ENCODE measurements at regions not wholly inside any gene's neighbourhood (a gene's known extent, or its start where the extent isn't known, plus 50 kb on each side); places are given as distances from the start of the nearest gene placed in this dataset.
A peak's percentile ranks its signal among the peaks of the same experiment; 100 is the strongest.

DNA sequence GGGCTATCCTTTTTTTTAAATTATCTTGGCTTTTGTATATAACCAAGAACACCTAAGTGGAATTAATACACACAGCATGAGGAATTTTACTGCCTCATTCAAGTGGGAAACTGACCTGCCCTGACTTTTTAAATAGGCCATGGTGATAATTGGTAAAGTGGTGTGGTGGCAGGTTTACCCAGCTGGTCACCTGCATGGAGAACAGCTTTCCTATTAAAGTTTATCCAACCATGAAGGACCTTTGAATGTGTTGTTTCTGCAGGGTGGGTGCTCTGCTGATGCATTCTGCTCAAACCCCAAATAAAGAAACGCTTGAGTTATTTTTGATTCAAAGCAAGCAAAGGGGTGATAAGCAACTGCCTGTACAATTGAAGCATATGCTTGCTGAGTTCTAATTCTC lies 261.0 kb upstream of the GRIN3A start:
- Histone ChIP-seq H3K27me3 (ENCODE audit: low read depth) (no peaks in the 10 kb centered on the region), H3K27ac (no peak overlapping the region), H3K36me3 (no peaks in the 10 kb centered on the region), H3K4me3 (no peak overlapping the region), H3K4me1 (no peaks in the 10 kb centered on the region), H3K9me3 (no peaks in the 10 kb centered on the region)
- intact Hi-C loops (cut with DNase I) = no loop called here
- TF ChIP-seq, protein P1, sequence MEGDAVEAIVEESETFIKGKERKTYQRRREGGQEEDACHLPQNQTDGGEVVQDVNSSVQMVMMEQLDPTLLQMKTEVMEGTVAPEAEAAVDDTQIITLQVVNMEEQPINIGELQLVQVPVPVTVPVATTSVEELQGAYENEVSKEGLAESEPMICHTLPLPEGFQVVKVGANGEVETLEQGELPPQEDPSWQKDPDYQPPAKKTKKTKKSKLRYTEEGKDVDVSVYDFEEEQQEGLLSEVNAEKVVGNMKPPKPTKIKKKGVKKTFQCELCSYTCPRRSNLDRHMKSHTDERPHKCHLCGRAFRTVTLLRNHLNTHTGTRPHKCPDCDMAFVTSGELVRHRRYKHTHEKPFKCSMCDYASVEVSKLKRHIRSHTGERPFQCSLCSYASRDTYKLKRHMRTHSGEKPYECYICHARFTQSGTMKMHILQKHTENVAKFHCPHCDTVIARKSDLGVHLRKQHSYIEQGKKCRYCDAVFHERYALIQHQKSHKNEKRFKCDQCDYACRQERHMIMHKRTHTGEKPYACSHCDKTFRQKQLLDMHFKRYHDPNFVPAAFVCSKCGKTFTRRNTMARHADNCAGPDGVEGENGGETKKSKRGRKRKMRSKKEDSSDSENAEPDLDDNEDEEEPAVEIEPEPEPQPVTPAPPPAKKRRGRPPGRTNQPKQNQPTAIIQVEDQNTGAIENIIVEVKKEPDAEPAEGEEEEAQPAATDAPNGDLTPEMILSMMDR (IDR thresholded peaks at IDR 0.05) = no peak
- DNase-seq (no peak), ATAC-seq (no peak)

- no peak for ATAC-seq
- Histone ChIP-seq H3K27ac (no peak overlapping the region), H3K4me1 (no peaks in the 10 kb centered on the region), H3K27me3 (ENCODE audit: low read depth) (no peaks in the 10 kb centered on the region), H3K9me3 (no peaks in the 10 kb centered on the region), H3K36me3 (no peaks in the 10 kb centered on the region), H3K4me3 (no peak overlapping the region)
- TF ChIP-seq, protein P1 (IDR thresholded peaks at IDR 0.05) = no peak
- no peak for DNase-seq
- intact Hi-C loops (cut with DNase I) = no loop called here
Observed at GRCh38 chr9:101995231-101995630, 256.8 kb upstream of the GRIN3A start.

- intact Hi-C loops (cut with DNase I) = no loop called here
- no peak for DNase-seq
Observed at GRCh38 chr9:101993771-101994170, 255.3 kb upstream of the GRIN3A start.

DNA sequence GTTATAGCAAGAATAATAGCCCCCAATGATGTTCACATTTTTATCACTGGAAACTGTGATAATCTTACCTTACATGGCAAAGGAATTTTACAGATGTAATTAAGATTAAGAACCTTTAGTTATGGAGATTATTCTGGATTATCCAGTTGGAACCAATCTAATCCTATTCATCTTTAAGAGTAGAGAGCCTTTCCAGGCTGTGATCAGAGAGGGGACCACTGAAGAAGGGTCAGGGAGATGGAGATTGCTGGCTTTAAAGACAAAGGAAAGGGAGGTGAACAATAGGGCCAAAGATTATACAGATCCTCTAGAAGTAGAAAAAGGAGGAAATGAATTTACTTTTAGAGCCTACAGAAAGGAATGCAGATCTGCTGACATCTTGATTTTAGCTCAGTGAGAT lies 253.5 kb upstream of the GRIN3A start:
- TF ChIP-seq, protein P1 (IDR thresholded peaks at IDR 0.05) = no peak
- Histone ChIP-seq H3K4me1 (no peaks in the 10 kb centered on the region), H3K4me3 (no peak overlapping the region), H3K27me3 (ENCODE audit: low read depth) (no peaks in the 10 kb centered on the region), H3K27ac (no peak overlapping the region), H3K36me3 (no peaks in the 10 kb centered on the region), H3K9me3 (no peaks in the 10 kb centered on the region)
- DNase-seq = no peak
- no peak for ATAC-seq
- intact Hi-C loops (cut with DNase I) = no loop called here

More at GRCh38 chr9:101993771-101994170, 255.3 kb upstream of the GRIN3A start:
- Histone ChIP-seq H3K27ac (no peak overlapping the region), H3K4me1 (no peaks in the 10 kb centered on the region), H3K36me3 (no peaks in the 10 kb centered on the region), H3K4me3 (no peak overlapping the region), H3K9me3 (no peaks in the 10 kb centered on the region), H3K27me3 (ENCODE audit: low read depth) (no peaks in the 10 kb centered on the region)
- TF ChIP-seq, protein P1 (IDR thresholded peaks at IDR 0.05) = no peak
- no peak for ATAC-seq

- intact Hi-C loops (cut with DNase I) = no loop called here
- no peaks in the 10 kb centered on the region for H3K27me3 ChIP-seq (ENCODE audit: low read depth)
- no peaks in the 10 kb centered on the region for H3K36me3 ChIP-seq
- TF ChIP-seq, protein P1 (IDR thresholded peaks at IDR 0.05) = peak; percentile 60
- H3K9me3 ChIP-seq = no peaks in the 10 kb centered on the region
- H3K27ac ChIP-seq = no peak overlapping the region
- no peak for ATAC-seq
- H3K4me1 ChIP-seq = no peaks in the 10 kb centered on the region
- DNase-seq = no peak
- no peak overlapping the region for H3K4me3 ChIP-seq
Observed at GRCh38 chr9:101977614-101978210, 239.3 kb upstream of the GRIN3A start.
